Endodermal cell (in vitro differentiated cells): ENCODE measurements at regions not wholly inside any gene's neighbourhood (a gene's known extent, or its start where the extent isn't known, plus 50 kb on each side); places are given as distances from the start of the nearest gene placed in this dataset.
"Not testable (repeated sequence)": the region's sequence is repeated elsewhere in the genome, so short reads cannot be mapped to it uniquely, and the experiment has no call there.

Experiments used
- DNase-seq: peaks from one replicate; pipeline ENCODE4 v3.0.0-alpha.2; 2017
- H3K27ac ChIP-seq: 2 replicates; pipeline ENCODE4 v1.5.1; 2013; ENCODE audit warnings: mild to moderate bottlenecking, low read depth, low read length, moderate library complexity
- H3K27me3 ChIP-seq: 2 replicates; pipeline ENCODE4 v1.6.1; 2013; ENCODE audit warnings: mild to moderate bottlenecking, low read length, moderate library complexity; ENCODE audit not compliant: insufficient read depth, control insufficient read depth, poor library complexity, severe bottlenecking
- H3K36me3 ChIP-seq: 2 replicates; pipeline ENCODE4 v1.7.0; 2013; ENCODE audit warnings: mild to moderate bottlenecking, low read length, moderate library complexity; ENCODE audit not compliant: control insufficient read depth, insufficient read depth
- H3K4me1 ChIP-seq: one replicate; pipeline ENCODE4 v1.7.0; 2013; ENCODE audit warnings: low read length; ENCODE audit not compliant: control insufficient read depth, insufficient read depth
- H3K4me3 ChIP-seq: 2 replicates; pipeline ENCODE4 v1.5.1; 2013; ENCODE audit warnings: mild to moderate bottlenecking, low read length, moderate library complexity
- H3K9ac ChIP-seq: 2 replicates; pipeline ENCODE4 v1.6.1; 2013; ENCODE audit warnings: mild to moderate bottlenecking, low read length, moderate library complexity; ENCODE audit not compliant: poor library complexity, severe bottlenecking; ENCODE audit errors: extremely low read depth
- H3K9me3 ChIP-seq: 2 replicates; pipeline ENCODE4 v1.6.1; 2013; ENCODE audit warnings: mild to moderate bottlenecking, low read length, moderate library complexity; ENCODE audit not compliant: control insufficient read depth
- H3K27ac Mint-ChIP-seq: 2 replicates; pipeline ENCODE4 v1.8.0; 2020; ENCODE audit warnings: mixed read lengths
- H3K27me3 Mint-ChIP-seq: 2 replicates; pipeline ENCODE4 v1.8.0; 2021; ENCODE audit warnings: mild to moderate bottlenecking, mixed read lengths; ENCODE audit not compliant: insufficient read depth
- H3K36me3 Mint-ChIP-seq: 2 replicates; pipeline ENCODE4 v1.8.0; 2020; ENCODE audit warnings: low read depth, mixed read lengths
- H3K4me1 Mint-ChIP-seq: 2 replicates; pipeline ENCODE4 v1.8.0; 2020; ENCODE audit warnings: mixed read lengths
- H3K4me3 Mint-ChIP-seq: 2 replicates; pipeline ENCODE4 v1.8.0; 2020; ENCODE audit warnings: mild to moderate bottlenecking, moderate library complexity, mixed read lengths
- H3K9me3 Mint-ChIP-seq: 2 replicates; pipeline ENCODE4 v1.8.0; 2020; ENCODE audit warnings: mild to moderate bottlenecking, mixed read lengths
- WGBS, 2 experiments: methylation state at CpG; one replicate each; pipeline versions ENCODE4 v1.1.5 to v1.1.7; 2013; ENCODE audit warnings: missing lambda C conversion rate in 2 of 2, mixed read lengths in 1 of 2; ENCODE audit not compliant: insufficient coverage in 1 of 2, insufficient read length in 1 of 2; 5-methylcytosine and 5-hydroxymethylcytosine counted together
- TF ChIP-seq, protein P1 (sequence below): fragments of 200-600 bp; sonication (generic); conservative IDR thresholded peaks from 2 replicates; pipeline ENCODE4 v1.5.0; 2021; ENCODE audit warnings: antibody characterized with exemption, mild to moderate bottlenecking

DNA sequence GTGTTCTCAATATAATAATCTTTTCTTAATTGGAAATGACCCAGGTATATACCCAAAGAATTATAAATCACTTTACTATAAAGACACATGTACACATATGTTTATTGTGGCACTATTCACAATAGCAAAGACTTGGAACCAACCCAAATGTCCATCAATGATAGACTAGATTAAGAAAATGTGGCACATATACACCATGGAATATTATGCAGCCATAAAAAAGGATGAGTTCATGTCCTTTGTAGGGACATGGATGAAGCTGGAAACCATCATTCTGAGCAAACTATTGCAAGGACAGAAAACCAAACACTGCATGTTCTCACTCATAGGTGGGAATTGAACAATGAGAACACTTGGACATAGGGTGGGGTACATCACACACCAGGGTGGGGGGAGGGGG is 56.8 kb downstream of the SCGB2B2 start:
- not testable (repeated sequence) for H3K4me1 Mint-ChIP-seq, H3K9ac ChIP-seq, H3K27me3 Mint-ChIP-seq, H3K27me3 ChIP-seq, H3K36me3 ChIP-seq, H3K4me3 ChIP-seq, DNase-seq, H3K27ac ChIP-seq, H3K4me3 Mint-ChIP-seq, H3K36me3 Mint-ChIP-seq, H3K4me1 ChIP-seq, H3K27ac Mint-ChIP-seq
- peaks cover 43% of the 10 kb centered on the region for H3K9me3 ChIP-seq
- H3K9me3 Mint-ChIP-seq = peaks cover 64% of the 10 kb centered on the region

DNA sequence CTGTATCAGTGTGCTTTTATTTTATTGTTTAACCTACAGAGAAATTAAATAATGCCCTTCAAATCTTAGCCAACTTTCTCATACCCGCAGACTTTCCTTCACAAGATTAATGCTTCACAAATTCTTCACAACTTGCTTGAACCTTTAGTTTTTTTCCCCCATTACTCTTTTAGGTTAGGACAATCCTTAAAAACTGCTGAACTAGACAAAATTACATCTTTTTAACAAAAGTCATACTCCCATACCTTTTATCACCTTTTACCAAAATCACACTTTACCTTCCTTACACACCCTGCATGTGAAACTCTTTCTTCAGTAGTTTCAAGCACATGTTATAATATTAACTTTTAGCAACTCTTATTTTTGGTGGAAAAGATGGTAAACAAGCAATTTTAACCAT is 58.5 kb downstream of the SCGB2B2 start:
- Histone ChIP-seq H3K9ac (no peak overlapping the region), H3K9me3 (peaks cover 45% of the 10 kb centered on the region), H3K27me3 (no peaks in the 10 kb centered on the region), H3K27ac (no peak overlapping the region), H3K4me1 (no peaks in the 10 kb centered on the region), H3K36me3 (no peaks in the 10 kb centered on the region), H3K4me3 (no peak overlapping the region)
- H3K4me1 Mint-ChIP-seq = no peaks in the 10 kb centered on the region
- WGBS, 2 experiments = 94 to 100% methylated on average over 1 of the region's 1 CpG
- peaks cover 2% of the 10 kb centered on the region for H3K27me3 Mint-ChIP-seq
- TF ChIP-seq, protein P1, sequence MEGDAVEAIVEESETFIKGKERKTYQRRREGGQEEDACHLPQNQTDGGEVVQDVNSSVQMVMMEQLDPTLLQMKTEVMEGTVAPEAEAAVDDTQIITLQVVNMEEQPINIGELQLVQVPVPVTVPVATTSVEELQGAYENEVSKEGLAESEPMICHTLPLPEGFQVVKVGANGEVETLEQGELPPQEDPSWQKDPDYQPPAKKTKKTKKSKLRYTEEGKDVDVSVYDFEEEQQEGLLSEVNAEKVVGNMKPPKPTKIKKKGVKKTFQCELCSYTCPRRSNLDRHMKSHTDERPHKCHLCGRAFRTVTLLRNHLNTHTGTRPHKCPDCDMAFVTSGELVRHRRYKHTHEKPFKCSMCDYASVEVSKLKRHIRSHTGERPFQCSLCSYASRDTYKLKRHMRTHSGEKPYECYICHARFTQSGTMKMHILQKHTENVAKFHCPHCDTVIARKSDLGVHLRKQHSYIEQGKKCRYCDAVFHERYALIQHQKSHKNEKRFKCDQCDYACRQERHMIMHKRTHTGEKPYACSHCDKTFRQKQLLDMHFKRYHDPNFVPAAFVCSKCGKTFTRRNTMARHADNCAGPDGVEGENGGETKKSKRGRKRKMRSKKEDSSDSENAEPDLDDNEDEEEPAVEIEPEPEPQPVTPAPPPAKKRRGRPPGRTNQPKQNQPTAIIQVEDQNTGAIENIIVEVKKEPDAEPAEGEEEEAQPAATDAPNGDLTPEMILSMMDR = no peak
- peaks cover 62% of the 10 kb centered on the region for H3K9me3 Mint-ChIP-seq
- no peak for DNase-seq
- peaks cover 2% of the 10 kb centered on the region for H3K36me3 Mint-ChIP-seq
- H3K4me3 Mint-ChIP-seq = no peak overlapping the region
- H3K27ac Mint-ChIP-seq = no peak overlapping the region

DNA sequence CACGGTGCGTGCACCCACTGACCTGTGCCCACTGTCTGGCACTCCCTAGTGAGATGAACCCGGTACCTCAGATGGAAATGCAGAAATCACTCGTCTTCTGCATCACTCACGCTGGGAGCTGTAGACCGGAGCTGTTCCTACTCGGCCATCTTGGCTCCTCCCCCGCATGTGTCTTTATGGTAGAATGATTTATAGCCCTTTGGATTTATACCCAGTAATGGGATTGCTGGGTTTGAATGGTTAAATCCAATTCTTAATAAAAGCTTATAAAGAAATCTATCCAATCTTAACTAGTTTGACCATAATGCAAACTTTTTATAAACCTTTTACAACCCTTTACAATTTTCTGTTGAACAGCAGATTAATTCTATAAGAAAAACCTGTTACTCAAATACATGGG is 59.0 kb downstream of the SCGB2B2 start:
- not testable (repeated sequence) for H3K27ac Mint-ChIP-seq, H3K27me3 ChIP-seq, H3K4me3 Mint-ChIP-seq, H3K9ac ChIP-seq, H3K4me1 ChIP-seq, H3K4me1 Mint-ChIP-seq, H3K36me3 Mint-ChIP-seq, DNase-seq, H3K27ac ChIP-seq, H3K27me3 Mint-ChIP-seq, H3K4me3 ChIP-seq, H3K36me3 ChIP-seq
- peaks cover 62% of the 10 kb centered on the region for H3K9me3 Mint-ChIP-seq
- peaks cover 45% of the 10 kb centered on the region for H3K9me3 ChIP-seq
- 87% methylated on average over 7 of the region's 8 CpGs; no CpG with 5 or more reads in 1 of the 2 experiments for WGBS, 2 experiments

DNA sequence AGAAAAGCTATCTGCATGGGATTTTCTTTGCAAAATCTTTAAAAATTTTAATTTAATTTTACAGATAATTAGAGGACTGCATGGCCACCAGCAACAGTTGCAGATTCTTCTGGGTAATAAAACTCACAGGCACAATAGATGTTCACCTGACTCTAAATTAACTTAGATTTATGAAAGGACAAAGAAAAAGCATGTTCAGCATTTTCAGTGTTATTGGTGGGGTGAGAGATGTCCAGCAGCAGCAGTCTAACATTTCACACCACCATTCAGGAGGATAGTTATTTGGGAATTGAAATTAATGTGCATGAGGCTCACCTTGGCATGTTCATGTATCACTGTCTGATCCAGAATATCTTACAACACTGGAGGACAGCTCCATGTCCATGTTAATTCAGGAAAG is 74.0 kb downstream of the SCGB2B2 start:
- peaks cover 19% of the 10 kb centered on the region for H3K9me3 Mint-ChIP-seq
- no peak overlapping the region for H3K4me3 Mint-ChIP-seq
- no peak overlapping the region for H3K27ac Mint-ChIP-seq
- H3K9me3 ChIP-seq = peaks cover 19% of the 10 kb centered on the region
- H3K36me3 ChIP-seq = no peaks in the 10 kb centered on the region
- H3K4me1 ChIP-seq = no peaks in the 10 kb centered on the region
- no peak for DNase-seq
- H3K27ac ChIP-seq = no peak overlapping the region
- no peak overlapping the region for H3K4me3 ChIP-seq
- peaks cover 2% of the 10 kb centered on the region for H3K27me3 Mint-ChIP-seq
- no peaks in the 10 kb centered on the region for H3K36me3 Mint-ChIP-seq
- H3K9ac ChIP-seq = no peak overlapping the region
- H3K27me3 ChIP-seq = no peaks in the 10 kb centered on the region
- TF ChIP-seq, protein P1 = no peak
- H3K4me1 Mint-ChIP-seq = no peaks in the 10 kb centered on the region
